GM19455 (cell line): ENCODE measurements at regions not wholly inside any gene's neighbourhood (a gene's known extent, or its start where the extent isn't known, plus 50 kb on each side); places are given as distances from the start of the nearest gene placed in this dataset.

ENCODE experiments used
- ATAC-seq: cut with Tn5 transposase; IDR thresholded peaks from one replicate; pipeline ENCODE4 v1.9.1; 2021; ENCODE audit not compliant: unreplicated experiment

DNA sequence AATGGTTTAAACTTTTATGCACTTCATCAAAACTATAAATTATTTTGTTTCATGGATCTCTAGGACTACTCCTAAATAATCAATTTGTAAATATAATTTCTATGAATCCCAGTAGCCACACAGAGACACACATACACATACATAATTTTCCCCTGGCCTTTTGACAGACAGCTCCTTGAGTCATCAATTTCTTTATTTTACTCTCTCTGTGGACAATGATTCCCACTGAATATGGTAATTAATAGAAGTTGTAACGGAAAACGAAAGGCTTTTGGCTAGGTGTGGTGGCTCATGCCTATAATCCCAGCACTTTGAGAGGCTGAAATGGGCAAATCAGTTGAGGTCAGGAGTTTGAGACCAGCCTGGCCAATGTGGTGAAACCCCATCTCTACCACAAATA lies 235.1 kb downstream of the EPHA4 start:
- no peak for ATAC-seq

GRCh38 chr2:221337957-221338685 lies 234.0 kb downstream of the EPHA4 start:
- no peak for ATAC-seq

GRCh38 chr2:221342388-221342787 lies 229.7 kb downstream of the EPHA4 start:
- ATAC-seq = no peak

DNA sequence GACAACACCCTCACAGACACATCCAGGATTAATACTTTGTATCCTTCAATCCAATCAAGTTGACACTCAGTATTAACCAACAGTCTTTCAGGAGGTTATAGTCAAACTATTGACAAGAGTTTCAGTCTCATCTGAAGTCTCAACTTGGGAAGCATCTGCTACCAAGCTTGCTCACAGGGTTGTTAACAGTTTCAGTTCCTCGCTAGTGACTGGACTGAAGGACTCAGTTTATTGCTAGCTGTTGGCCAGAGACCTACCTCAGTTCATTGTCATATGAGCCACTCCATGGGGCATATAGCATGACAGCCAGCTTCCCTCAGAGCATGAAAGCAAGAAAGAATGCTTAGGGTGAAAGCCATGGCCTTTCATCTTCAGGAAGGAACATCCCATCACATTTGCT lies 228.6 kb downstream of the EPHA4 start:
- no peak for ATAC-seq

- ATAC-seq = no peak
Measured at GRCh38 chr2:221345516-221345915, 226.6 kb downstream of the EPHA4 start.

GRCh38 chr2:221346411-221346810 lies 225.7 kb downstream of the EPHA4 start:
- ATAC-seq = no peak

DNA sequence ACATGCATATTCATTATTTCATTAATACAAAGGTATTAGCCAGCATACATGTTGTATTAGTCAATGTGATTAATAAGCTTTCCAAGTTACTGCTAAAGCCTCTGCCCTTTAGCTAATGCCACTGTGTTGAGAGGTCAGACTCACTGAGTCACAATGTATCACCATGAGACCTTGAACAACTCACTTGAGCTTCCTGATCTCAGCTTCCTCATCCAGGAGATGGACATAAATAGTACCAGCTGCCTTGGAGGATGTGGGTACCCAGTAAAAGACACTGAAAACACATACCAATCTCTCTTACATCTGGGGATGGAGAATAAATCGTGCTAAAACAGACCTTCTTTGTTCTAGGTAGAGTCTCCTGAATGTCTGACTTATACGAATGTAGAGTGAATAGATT lies 224.6 kb downstream of the EPHA4 start:
- no peak for ATAC-seq

- ATAC-seq = no peak
Measured at GRCh38 chr2:221350616-221351015, 221.5 kb downstream of the EPHA4 start.

- no peak for ATAC-seq
Measured at GRCh38 chr2:221353201-221353600, 218.9 kb downstream of the EPHA4 start.

DNA sequence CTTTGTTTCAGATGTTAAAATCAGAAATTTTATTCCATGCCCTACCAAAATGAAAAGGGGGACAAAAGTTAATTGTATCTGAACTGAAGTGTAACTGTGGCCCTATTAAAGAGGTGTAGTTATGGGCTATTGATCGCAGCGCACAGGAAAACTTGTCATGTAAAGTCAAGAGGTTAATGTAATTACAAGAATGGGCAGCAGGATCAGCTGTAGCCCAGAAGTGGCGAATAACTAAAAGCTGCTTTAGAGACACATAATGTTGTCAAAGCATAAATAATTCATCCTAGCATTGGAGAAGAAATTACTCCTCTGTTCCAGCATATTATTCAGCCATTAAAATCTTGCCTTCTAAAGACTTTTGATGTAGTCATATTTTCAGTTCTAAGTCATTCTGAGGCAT lies 211.8 kb downstream of the EPHA4 start:
- no peak for ATAC-seq

GRCh38 chr2:221360742-221361141 lies 211.4 kb downstream of the EPHA4 start:
- no peak for ATAC-seq

DNA sequence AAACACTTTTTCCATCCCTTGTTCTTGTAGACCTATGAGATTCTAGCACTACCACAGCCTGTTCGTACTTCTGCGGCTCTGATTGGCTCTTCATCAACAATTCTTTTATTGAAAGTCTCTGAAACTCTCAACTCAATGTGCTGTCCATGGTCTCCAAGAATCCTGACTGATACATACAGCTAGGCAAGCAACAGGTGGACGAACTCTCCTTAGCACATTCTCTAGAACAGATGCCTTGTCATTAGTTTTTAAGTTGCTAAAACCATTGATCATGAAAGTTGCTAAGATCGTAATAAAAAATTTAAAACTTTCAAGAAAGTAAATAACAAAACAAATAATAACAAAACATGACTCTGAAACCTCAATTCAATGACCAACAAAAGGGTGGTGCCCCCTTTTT lies 210.5 kb downstream of the EPHA4 start:
- no peak for ATAC-seq

- ATAC-seq = no peak
Measured at GRCh38 chr2:221364672-221365071, 207.4 kb downstream of the EPHA4 start.
